ENCODE measurements at regions not wholly inside any gene's neighbourhood (a gene's known extent, or its start where the extent isn't known, plus 50 kb on each side); places are given as distances from the start of the nearest gene placed in this dataset.

DNA sequence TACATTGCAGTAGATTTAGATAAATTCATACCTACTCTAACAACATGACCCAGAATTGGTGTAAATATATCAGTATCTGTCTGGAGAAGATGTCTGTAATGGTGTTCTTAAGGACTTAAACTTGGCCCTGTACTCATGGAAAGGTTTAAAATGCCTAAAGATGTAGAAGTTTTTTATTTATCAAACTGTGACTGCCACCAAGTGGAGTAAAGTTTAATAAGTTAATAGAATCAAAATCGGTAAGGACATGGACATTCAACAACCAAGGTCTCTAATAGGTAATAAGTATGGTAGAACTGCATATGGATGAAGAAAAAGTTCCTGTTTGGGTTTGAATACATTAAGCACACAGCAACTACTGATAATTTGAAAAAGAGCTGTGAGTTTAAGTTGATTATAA lies 474.0 kb upstream of the NDST3 start:
- no peak overlapping the region for H2AFZ ChIP-seq (ENCODE audit: low read length)
- H4K20me1 ChIP-seq (ENCODE audit: insufficient read depth, low read length): no peaks in the 10 kb centered on the region
- no peaks in the 10 kb centered on the region for H3K4me1 ChIP-seq (ENCODE audit: insufficient read depth, low read length, poor library complexity, severe bottlenecking)
- no peak overlapping the region for H3K4me2 ChIP-seq (ENCODE audit: low read length)
- DNase-seq (ENCODE audit: low spot score): no peak
- H3K9me3 ChIP-seq (ENCODE audit: low read length): no peaks in the 10 kb centered on the region
- POLR2A ChIA-PET: no interaction called here
- no peak overlapping the region for H3K4me3 ChIP-seq (ENCODE audit: low read depth, low read length, poor library complexity, severe bottlenecking)
- H3K27ac ChIP-seq (ENCODE audit: low read depth, low read length, poor library complexity, severe bottlenecking): no peak overlapping the region
- intact Hi-C loops (cut with micrococcal nuclease; ENCODE audit: unreplicated experiment): no loop called here
- BruUV-seq (replicated peaks): no TSS peak
- no peaks in the 10 kb centered on the region for H3K79me2 ChIP-seq (ENCODE audit: insufficient read depth, low read depth, low read length)
- CTCF ChIA-PET (ENCODE audit: unreplicated experiment): no interaction called here
- no peak for TF ChIP-seq EZH2phosphoT487 (IDR thresholded peaks at IDR 0.05; ENCODE audit: borderline replicate concordance, low read depth, low read length)
- TF ChIP-seq, protein P1, sequence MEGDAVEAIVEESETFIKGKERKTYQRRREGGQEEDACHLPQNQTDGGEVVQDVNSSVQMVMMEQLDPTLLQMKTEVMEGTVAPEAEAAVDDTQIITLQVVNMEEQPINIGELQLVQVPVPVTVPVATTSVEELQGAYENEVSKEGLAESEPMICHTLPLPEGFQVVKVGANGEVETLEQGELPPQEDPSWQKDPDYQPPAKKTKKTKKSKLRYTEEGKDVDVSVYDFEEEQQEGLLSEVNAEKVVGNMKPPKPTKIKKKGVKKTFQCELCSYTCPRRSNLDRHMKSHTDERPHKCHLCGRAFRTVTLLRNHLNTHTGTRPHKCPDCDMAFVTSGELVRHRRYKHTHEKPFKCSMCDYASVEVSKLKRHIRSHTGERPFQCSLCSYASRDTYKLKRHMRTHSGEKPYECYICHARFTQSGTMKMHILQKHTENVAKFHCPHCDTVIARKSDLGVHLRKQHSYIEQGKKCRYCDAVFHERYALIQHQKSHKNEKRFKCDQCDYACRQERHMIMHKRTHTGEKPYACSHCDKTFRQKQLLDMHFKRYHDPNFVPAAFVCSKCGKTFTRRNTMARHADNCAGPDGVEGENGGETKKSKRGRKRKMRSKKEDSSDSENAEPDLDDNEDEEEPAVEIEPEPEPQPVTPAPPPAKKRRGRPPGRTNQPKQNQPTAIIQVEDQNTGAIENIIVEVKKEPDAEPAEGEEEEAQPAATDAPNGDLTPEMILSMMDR (conservative IDR thresholded peaks at IDR 0.05; ENCODE audit: low read length): peak; percentile 30; the same call in 1 of the 2 replicates
- no peaks in the 10 kb centered on the region for H3K36me3 ChIP-seq (ENCODE audit: insufficient read depth, low read length)
- H3K9me2 ChIP-seq (ENCODE audit: insufficient read depth, low read length): no peaks in the 10 kb centered on the region

GRCh38 chr4:117574085-117574484 lies 460.2 kb upstream of the NDST3 start:
- Histone ChIP-seq H4K20me1 (ENCODE audit: insufficient read depth, low read length) (no peaks in the 10 kb centered on the region), H3K9me3 (ENCODE audit: low read length) (no peaks in the 10 kb centered on the region), H3K27ac (ENCODE audit: low read depth, low read length, poor library complexity, severe bottlenecking) (no peak overlapping the region), H3K9me2 (ENCODE audit: insufficient read depth, low read length) (no peaks in the 10 kb centered on the region), H3K79me2 (ENCODE audit: insufficient read depth, low read depth, low read length) (no peaks in the 10 kb centered on the region), H3K4me2 (ENCODE audit: low read length) (no peak overlapping the region), H3K36me3 (ENCODE audit: insufficient read depth, low read length) (no peaks in the 10 kb centered on the region), H2AFZ (ENCODE audit: low read length) (no peak overlapping the region), H3K4me3 (ENCODE audit: low read depth, low read length, poor library complexity, severe bottlenecking) (no peak overlapping the region), H3K4me1 (ENCODE audit: insufficient read depth, low read length, poor library complexity, severe bottlenecking) (no peaks in the 10 kb centered on the region)
- ChIA-PET POLR2A (interaction anchor here (0.6 to 0.7 kb wide), 2 partner anchors 12 to 75 kb away, joined by 3 read pairs; no protein-coding TSS in a partner anchor), CTCF (ENCODE audit: unreplicated experiment) (no interaction called here)
- no TSS peak for BruUV-seq (replicated peaks)
- no peak for TF ChIP-seq EZH2phosphoT487 (IDR thresholded peaks at IDR 0.05; ENCODE audit: borderline replicate concordance, low read depth, low read length)
- TF ChIP-seq, protein P1 (conservative IDR thresholded peaks at IDR 0.05; ENCODE audit: low read length): no peak
- DNase-seq (ENCODE audit: low spot score): no peak
- intact Hi-C loops (cut with micrococcal nuclease; ENCODE audit: unreplicated experiment): no loop called here

- intact Hi-C loops (cut with micrococcal nuclease; ENCODE audit: unreplicated experiment): no loop called here
- Histone ChIP-seq H3K4me3 (ENCODE audit: low read depth, low read length, poor library complexity, severe bottlenecking) (no peak overlapping the region), H3K9me2 (ENCODE audit: insufficient read depth, low read length) (no peaks in the 10 kb centered on the region), H4K20me1 (ENCODE audit: insufficient read depth, low read length) (no peaks in the 10 kb centered on the region), H3K4me2 (ENCODE audit: low read length) (no peak overlapping the region), H2AFZ (ENCODE audit: low read length) (no peak overlapping the region), H3K79me2 (ENCODE audit: insufficient read depth, low read depth, low read length) (no peaks in the 10 kb centered on the region), H3K4me1 (ENCODE audit: insufficient read depth, low read length, poor library complexity, severe bottlenecking) (no peaks in the 10 kb centered on the region), H3K27ac (ENCODE audit: low read depth, low read length, poor library complexity, severe bottlenecking) (no peak overlapping the region), H3K36me3 (ENCODE audit: insufficient read depth, low read length) (no peaks in the 10 kb centered on the region), H3K9me3 (ENCODE audit: low read length) (no peaks in the 10 kb centered on the region)
- DNase-seq (ENCODE audit: low spot score): no peak
- BruUV-seq (replicated peaks): no TSS peak
- CTCF ChIA-PET (ENCODE audit: unreplicated experiment): no interaction called here
- POLR2A ChIA-PET: no interaction called here
- TF ChIP-seq, protein P1 (conservative IDR thresholded peaks at IDR 0.05; ENCODE audit: low read length): no peak
- TF ChIP-seq EZH2phosphoT487 (IDR thresholded peaks at IDR 0.05; ENCODE audit: borderline replicate concordance, low read depth, low read length): no peak
These were observed 458.4 kb upstream of the NDST3 start for GRCh38 chr4:117575850-117576249.
